ENCODE measurements at regions not wholly inside any gene's neighbourhood (a gene's known extent, or its start where the extent isn't known, plus 50 kb on each side); places are given as distances from the start of the nearest gene placed in this dataset.
"Not testable (repeated sequence)": the region's sequence is repeated elsewhere in the genome, so short reads cannot be mapped to it uniquely, and the experiment has no call there.

DNA sequence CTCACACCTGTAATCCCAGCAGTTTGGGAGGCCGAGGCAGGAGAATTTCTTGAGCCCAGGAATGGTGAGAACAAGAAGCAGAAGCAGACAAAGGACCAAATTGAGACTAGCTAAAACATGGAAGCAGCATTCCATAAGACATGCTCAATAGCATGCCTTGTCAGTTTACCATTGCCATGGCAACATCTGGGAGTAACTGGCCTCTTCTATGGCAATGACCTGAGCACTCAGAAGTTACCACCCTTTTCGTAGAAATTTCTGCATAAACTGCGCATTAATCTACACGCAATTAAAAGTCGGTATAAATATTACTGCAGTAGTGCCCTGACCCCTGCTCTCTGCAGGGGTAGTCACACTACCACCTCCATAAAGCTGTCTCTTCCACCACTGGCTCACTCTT lies 390.2 kb upstream of the USP9Y start:
- H3K9me3 ChIP-seq, result no peaks in the 10 kb centered on the region
- H3K4me1 ChIP-seq, result no peaks in the 10 kb centered on the region
- no peak overlapping the region for H3K27ac ChIP-seq
- H3K36me3 ChIP-seq, result no peaks in the 10 kb centered on the region
- WGBS, 2 donors (ENCODE audit: low coverage in 1 of 2), result 75% methylated on average over 5 of the region's 5 CpGs; no CpG with 5 or more reads in 1 of the 2 donors
- H3K4me3 ChIP-seq, result no peak overlapping the region
- no peaks in the 10 kb centered on the region for H3K27me3 ChIP-seq
- TF ChIP-seq POLR2A (IDR thresholded peaks at IDR 0.05) (no peak), EP300 (IDR thresholded peaks at IDR 0.05) (no peak)
- ATAC-seq, result no peak

DNA sequence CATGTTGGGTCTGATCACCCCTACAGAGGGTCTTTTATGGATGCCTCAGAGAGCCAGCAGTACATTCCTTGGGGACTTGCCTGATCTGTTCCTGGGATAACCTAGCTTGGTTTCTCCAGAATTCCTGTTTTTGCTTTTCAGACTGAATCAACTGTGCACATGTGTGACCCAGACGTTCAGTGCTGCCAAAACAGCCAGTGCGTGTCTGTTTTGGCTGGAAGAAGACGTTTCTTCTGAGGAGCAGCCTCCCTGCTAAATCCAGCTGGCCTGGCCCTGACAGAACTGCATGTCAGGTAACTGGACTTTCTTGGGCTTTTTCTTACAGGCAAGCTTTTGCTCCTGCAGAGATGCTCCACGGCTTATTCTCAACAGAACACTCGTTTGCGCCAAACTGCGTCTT lies 373.3 kb upstream of the USP9Y start:
- no peaks in the 10 kb centered on the region for H3K4me1 ChIP-seq
- TF ChIP-seq, protein P1, sequence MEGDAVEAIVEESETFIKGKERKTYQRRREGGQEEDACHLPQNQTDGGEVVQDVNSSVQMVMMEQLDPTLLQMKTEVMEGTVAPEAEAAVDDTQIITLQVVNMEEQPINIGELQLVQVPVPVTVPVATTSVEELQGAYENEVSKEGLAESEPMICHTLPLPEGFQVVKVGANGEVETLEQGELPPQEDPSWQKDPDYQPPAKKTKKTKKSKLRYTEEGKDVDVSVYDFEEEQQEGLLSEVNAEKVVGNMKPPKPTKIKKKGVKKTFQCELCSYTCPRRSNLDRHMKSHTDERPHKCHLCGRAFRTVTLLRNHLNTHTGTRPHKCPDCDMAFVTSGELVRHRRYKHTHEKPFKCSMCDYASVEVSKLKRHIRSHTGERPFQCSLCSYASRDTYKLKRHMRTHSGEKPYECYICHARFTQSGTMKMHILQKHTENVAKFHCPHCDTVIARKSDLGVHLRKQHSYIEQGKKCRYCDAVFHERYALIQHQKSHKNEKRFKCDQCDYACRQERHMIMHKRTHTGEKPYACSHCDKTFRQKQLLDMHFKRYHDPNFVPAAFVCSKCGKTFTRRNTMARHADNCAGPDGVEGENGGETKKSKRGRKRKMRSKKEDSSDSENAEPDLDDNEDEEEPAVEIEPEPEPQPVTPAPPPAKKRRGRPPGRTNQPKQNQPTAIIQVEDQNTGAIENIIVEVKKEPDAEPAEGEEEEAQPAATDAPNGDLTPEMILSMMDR (IDR thresholded peaks at IDR 0.05), result no peak
- no peak for TF ChIP-seq EP300 (IDR thresholded peaks at IDR 0.05)
- no peak for TF ChIP-seq POLR2AphosphoS5 (IDR thresholded peaks at IDR 0.05)
- TF ChIP-seq POLR2A (IDR thresholded peaks at IDR 0.05), result no peak
- ATAC-seq, result no peak
- no peak overlapping the region for H3K4me3 ChIP-seq
- H3K27me3 ChIP-seq, result no peaks in the 10 kb centered on the region
- WGBS, 2 donors (ENCODE audit: low coverage in 1 of 2), result 96% methylated on average over 4 of the region's 7 CpGs; no CpG with 5 or more reads in 1 of the 2 donors
- H3K27ac ChIP-seq, result no peak overlapping the region
- no peaks in the 10 kb centered on the region for H3K36me3 ChIP-seq
- no peaks in the 10 kb centered on the region for H3K9me3 ChIP-seq

DNA sequence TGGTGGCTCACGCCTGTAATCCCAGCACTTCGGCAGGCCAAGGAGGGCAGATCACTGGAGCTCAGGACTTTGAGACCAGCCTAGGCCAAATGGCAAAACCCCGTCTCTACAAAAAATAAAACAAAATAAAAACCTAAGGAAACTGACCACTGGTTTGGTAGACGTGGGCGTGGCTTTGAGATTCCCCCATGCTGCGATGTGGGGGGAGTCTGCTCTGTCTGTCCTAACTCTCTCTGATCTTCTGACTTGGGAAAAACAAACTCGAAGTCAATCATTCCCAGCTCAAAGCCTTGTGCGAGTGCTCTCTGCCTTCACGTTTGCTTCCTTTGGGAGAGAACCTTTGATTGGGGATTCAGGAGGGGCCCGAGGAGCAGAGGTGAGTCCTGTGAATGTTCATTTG lies 369.1 kb upstream of the USP9Y start:
- not testable (repeated sequence) for H3K9me3 ChIP-seq, ATAC-seq, H3K4me1 ChIP-seq, H3K36me3 ChIP-seq, H3K27me3 ChIP-seq, H3K4me3 ChIP-seq, H3K27ac ChIP-seq
- no CpG with 5 or more reads among the region's 10 CpGs for WGBS, 2 donors (ENCODE audit: low coverage in 1 of 2)

DNA sequence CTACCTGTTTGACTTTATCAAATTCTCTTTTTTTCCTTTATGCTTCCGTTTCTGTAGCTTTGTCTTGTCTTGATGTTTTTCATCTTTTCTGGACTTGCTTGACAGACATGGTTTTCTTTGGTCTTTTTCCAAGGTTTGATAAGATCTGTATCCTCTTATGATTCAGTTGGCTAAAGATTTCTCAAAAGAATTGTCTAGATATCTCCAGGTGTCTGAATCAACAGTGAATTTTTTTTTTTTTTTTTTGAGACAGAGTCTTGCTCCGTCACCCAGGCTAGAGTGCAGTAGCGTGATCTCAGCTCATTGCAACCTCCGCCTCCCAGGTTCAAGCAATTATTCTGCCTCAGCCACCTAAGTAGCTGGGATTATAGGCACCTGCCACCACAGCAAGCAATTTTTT lies 357.8 kb upstream of the USP9Y start:
- Histone ChIP-seq H3K27me3 (no peaks in the 10 kb centered on the region), H3K4me1 (no peaks in the 10 kb centered on the region), H3K9me3 (no peaks in the 10 kb centered on the region), H3K4me3 (no peak overlapping the region), H3K36me3 (no peaks in the 10 kb centered on the region), H3K27ac (no peak overlapping the region)
- TF ChIP-seq POLR2AphosphoS5 (IDR thresholded peaks at IDR 0.05), result no peak
- TF ChIP-seq, protein P1 (IDR thresholded peaks at IDR 0.05), result no peak
- no peak for TF ChIP-seq EP300 (IDR thresholded peaks at IDR 0.05)
- no peak for TF ChIP-seq POLR2A (IDR thresholded peaks at IDR 0.05)
- no peak for ATAC-seq
- 60% methylated on average over 1 of the region's 4 CpGs; no CpG with 5 or more reads in 1 of the 2 donors for WGBS, 2 donors (ENCODE audit: low coverage in 1 of 2)

DNA sequence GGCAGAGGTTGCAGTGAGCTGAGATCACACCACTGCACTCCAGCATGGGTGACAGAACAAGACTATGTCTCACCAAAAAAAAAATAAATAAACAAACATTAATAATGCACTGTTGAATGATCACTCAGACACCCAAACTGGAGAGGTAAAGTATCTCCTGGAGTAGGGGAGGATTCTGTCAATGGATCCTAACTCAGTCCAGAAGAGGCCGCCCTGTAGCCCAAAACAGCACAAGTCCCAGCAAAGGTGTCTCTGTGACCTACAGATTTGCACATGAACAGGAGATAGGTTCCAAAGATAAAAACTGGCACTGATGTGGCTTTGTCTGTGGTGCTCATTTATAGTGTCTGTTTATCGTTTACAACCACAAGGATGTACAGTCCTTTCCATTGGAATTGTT lies 352.9 kb upstream of the USP9Y start:
- WGBS, 2 donors (ENCODE audit: low coverage in 1 of 2), result 61% methylated on average over 2 of the region's 2 CpGs; no CpG with 5 or more reads in 1 of the 2 donors
- no peaks in the 10 kb centered on the region for H3K36me3 ChIP-seq
- no peak overlapping the region for H3K4me3 ChIP-seq
- TF ChIP-seq POLR2AphosphoS5 (IDR thresholded peaks at IDR 0.05) (no peak), POLR2A (IDR thresholded peaks at IDR 0.05) (no peak), EP300 (IDR thresholded peaks at IDR 0.05) (no peak)
- TF ChIP-seq, protein P1 (IDR thresholded peaks at IDR 0.05), result no peak
- ATAC-seq, result no peak
- no peaks in the 10 kb centered on the region for H3K27me3 ChIP-seq
- no peaks in the 10 kb centered on the region for H3K4me1 ChIP-seq
- no peaks in the 10 kb centered on the region for H3K9me3 ChIP-seq
- H3K27ac ChIP-seq, result no peak overlapping the region

DNA sequence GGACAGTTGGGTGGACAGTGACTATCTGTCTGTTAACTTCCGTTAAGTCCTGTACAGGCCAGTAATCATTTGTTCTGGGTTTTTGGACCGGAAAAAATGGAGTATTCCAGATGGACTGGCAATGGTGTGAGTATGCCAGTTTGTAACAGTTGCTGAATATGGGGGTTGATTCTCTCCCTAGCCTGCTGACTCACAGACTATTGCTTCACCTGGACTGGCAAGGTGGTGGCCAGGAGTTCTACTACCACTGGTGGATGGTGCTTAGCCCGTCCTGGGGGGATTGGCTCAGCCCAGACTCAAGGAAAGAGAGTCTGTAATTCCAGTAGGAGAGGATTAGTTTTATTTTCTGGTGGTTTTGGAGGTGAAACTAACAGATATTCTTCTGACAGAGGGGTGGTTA lies 343.8 kb upstream of the USP9Y start:
- H3K27ac ChIP-seq, result no peak overlapping the region
- ATAC-seq, result no peak
- no peak overlapping the region for H3K4me3 ChIP-seq
- TF ChIP-seq, protein P1 (IDR thresholded peaks at IDR 0.05), result no peak
- TF ChIP-seq POLR2A (IDR thresholded peaks at IDR 0.05) (no peak), EP300 (IDR thresholded peaks at IDR 0.05) (no peak), POLR2AphosphoS5 (IDR thresholded peaks at IDR 0.05) (no peak)
- 57% methylated on average over 1 of the region's 3 CpGs; no CpG with 5 or more reads in 1 of the 2 donors for WGBS, 2 donors (ENCODE audit: low coverage in 1 of 2)
- H3K9me3 ChIP-seq, result no peaks in the 10 kb centered on the region
- H3K4me1 ChIP-seq, result no peaks in the 10 kb centered on the region
- H3K36me3 ChIP-seq, result no peaks in the 10 kb centered on the region
- H3K27me3 ChIP-seq, result no peaks in the 10 kb centered on the region
